ENCODE measurements at regions not wholly inside any gene's neighbourhood (a gene's known extent, or its start where the extent isn't known, plus 50 kb on each side); places are given as distances from the start of the nearest gene placed in this dataset.
"Not testable (repeated sequence)": the region's sequence is repeated elsewhere in the genome, so short reads cannot be mapped to it uniquely, and the experiment has no call there.

- no peaks in the 10 kb centered on the region for H3K27me3 ChIP-seq
- H3K27ac ChIP-seq = no peak overlapping the region
- no peak for TF ChIP-seq POLR2A (IDR thresholded peaks at IDR 0.05)
- no peak for TF ChIP-seq EP300 (IDR thresholded peaks at IDR 0.05)
- TF ChIP-seq CTCF (IDR thresholded peaks at IDR 0.05) = no peak
- no peaks in the 10 kb centered on the region for H3K4me1 ChIP-seq
- DNase-seq (ENCODE audit: low spot score in 2 of 2) = no peak
- WGBS, 2 donors = 72 to 78% methylated on average over 5 of the region's 5 CpGs
- no peaks in the 10 kb centered on the region for H3K36me3 ChIP-seq
- no peak overlapping the region for H3K4me3 ChIP-seq
- H3K9me3 ChIP-seq = no peaks in the 10 kb centered on the region
Observed at GRCh38 chr20:52004018-52004417, 187.6 kb downstream of the ZFP64 start.

GRCh38 chr20:52003415-52003814 lies 188.2 kb downstream of the ZFP64 start:
- 70 to 78% methylated on average over 5 of the region's 5 CpGs for WGBS, 2 donors
- no peak overlapping the region for H3K4me3 ChIP-seq
- no peak overlapping the region for H3K27ac ChIP-seq
- H3K9me3 ChIP-seq = no peaks in the 10 kb centered on the region
- TF ChIP-seq CTCF (IDR thresholded peaks at IDR 0.05) (no peak), EP300 (IDR thresholded peaks at IDR 0.05) (no peak), POLR2A (IDR thresholded peaks at IDR 0.05) (no peak)
- H3K36me3 ChIP-seq = no peaks in the 10 kb centered on the region
- no peak for DNase-seq (ENCODE audit: low spot score in 2 of 2)
- H3K4me1 ChIP-seq = no peaks in the 10 kb centered on the region
- H3K27me3 ChIP-seq = no peaks in the 10 kb centered on the region

GRCh38 chr20:52001999-52002666 lies 189.4 kb downstream of the ZFP64 start:
- 30 to 36% methylated on average over 8 of the region's 8 CpGs for WGBS, 2 donors
- H3K4me1 ChIP-seq = no peaks in the 10 kb centered on the region
- no peak overlapping the region for H3K27ac ChIP-seq
- no peak overlapping the region for H3K4me3 ChIP-seq
- H3K27me3 ChIP-seq = no peaks in the 10 kb centered on the region
- H3K9me3 ChIP-seq = no peaks in the 10 kb centered on the region
- H3K36me3 ChIP-seq = no peaks in the 10 kb centered on the region
- DNase-seq (ENCODE audit: low spot score in 2 of 2) = no peak
- TF ChIP-seq EP300 (IDR thresholded peaks at IDR 0.05) (no peak), POLR2A (IDR thresholded peaks at IDR 0.05) (no peak), CTCF (IDR thresholded peaks at IDR 0.05) (no peak)

GRCh38 chr20:51997281-51997936 lies 194.2 kb downstream of the ZFP64 start:
- H3K27me3 ChIP-seq; H3K4me3 ChIP-seq; H3K4me1 ChIP-seq; H3K27ac ChIP-seq; DNase-seq (ENCODE audit: low spot score in 2 of 2); H3K36me3 ChIP-seq; H3K9me3 ChIP-seq: not testable (repeated sequence)
- WGBS, 2 donors = 91 to 95% methylated on average over 4 of the region's 4 CpGs

DNA sequence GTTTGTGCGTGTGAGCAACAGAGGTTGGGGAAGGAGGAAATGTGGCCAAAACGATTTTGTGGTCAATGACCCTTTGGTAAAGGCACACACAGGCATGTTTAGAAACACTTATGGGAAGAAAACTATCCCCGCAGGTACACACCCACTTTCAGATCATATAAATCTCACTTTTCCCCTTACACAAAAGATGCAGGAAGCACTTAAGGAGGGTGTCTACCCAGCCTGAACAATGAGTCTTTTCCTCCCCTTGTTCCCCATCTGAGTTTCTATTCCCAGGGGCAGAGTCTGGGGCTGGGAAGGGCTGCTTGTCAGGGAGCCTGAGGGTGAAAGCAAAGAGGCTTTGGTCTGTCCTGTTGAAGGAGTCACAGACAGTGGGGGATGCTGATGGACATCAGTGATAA lies 193.2 kb upstream of the SALL4 start:
- Histone ChIP-seq H3K27me3 (no peaks in the 10 kb centered on the region), H3K4me3 (no peak overlapping the region), H3K27ac (no peak overlapping the region), H3K4me1 (no peaks in the 10 kb centered on the region), H3K9me3 (no peaks in the 10 kb centered on the region), H3K36me3 (no peaks in the 10 kb centered on the region)
- no peak for DNase-seq (ENCODE audit: low spot score in 2 of 2)
- TF ChIP-seq EP300 (IDR thresholded peaks at IDR 0.05) (no peak), CTCF (IDR thresholded peaks at IDR 0.05) (no peak), POLR2A (IDR thresholded peaks at IDR 0.05) (no peak)
- 31 to 35% methylated on average over 3 of the region's 3 CpGs for WGBS, 2 donors

Measured in tibial nerve (tissue), 4 donors.